ENCODE measurements at regions not wholly inside any gene's neighbourhood (a gene's known extent, or its start where the extent isn't known, plus 50 kb on each side); places are given as distances from the start of the nearest gene placed in this dataset.

DNA sequence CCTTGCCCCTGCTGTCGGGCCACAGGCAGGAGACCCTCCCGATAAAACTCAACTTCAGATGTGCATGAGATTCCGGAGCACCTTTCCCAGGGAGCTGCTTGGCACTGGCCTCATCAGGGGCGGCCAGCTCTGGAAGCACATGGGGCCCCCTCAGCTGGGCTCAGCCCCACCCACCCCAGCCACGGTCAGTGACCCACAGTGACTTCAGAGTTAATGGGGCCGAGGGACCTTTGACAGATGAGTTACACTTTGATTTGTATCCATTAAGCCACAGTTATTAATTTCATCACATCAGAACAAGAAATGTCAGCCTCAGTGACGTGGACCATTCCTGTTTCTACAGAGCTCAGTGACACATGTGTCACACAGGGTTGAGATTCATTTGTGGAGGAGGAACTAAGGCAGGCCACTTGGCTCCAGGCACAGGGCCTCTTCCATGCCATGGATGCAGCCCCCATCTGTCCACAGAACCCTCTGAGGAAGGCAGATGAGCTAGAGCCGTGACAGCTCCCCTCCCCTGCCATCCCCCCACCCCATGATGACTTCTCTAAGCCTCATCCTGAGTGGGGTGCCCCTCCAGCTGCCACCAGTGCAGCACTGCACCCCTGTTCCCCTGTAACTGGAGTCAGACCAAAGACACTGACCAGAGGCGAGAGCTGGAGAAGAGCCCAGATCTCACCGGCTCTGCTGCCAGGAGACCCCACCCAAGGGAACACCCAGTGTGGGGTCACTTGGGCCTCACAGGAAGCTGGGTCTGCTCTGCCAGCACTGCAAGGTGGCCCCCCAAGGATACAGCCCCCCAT, 69.4 kb upstream of the ADAMTS2 start:
- TF ChIP-seq, protein P1, sequence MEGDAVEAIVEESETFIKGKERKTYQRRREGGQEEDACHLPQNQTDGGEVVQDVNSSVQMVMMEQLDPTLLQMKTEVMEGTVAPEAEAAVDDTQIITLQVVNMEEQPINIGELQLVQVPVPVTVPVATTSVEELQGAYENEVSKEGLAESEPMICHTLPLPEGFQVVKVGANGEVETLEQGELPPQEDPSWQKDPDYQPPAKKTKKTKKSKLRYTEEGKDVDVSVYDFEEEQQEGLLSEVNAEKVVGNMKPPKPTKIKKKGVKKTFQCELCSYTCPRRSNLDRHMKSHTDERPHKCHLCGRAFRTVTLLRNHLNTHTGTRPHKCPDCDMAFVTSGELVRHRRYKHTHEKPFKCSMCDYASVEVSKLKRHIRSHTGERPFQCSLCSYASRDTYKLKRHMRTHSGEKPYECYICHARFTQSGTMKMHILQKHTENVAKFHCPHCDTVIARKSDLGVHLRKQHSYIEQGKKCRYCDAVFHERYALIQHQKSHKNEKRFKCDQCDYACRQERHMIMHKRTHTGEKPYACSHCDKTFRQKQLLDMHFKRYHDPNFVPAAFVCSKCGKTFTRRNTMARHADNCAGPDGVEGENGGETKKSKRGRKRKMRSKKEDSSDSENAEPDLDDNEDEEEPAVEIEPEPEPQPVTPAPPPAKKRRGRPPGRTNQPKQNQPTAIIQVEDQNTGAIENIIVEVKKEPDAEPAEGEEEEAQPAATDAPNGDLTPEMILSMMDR (IDR thresholded peaks at IDR 0.05), result no peak
- TF ChIP-seq EZH2phosphoT487 (IDR thresholded peaks at IDR 0.05) (no peak), EZH2 (IDR thresholded peaks at IDR 0.05) (no peak)

Measured in neural progenitor cell (in vitro differentiated cells).